Brain microvascular endothelial cell (primary cell): ENCODE measurements at regions not wholly inside any gene's neighbourhood (a gene's known extent, or its start where the extent isn't known, plus 50 kb on each side); places are given as distances from the start of the nearest gene placed in this dataset.

Experiments
- DNase-seq: peaks from one replicate; pipeline ENCODE4 v3.0.0-alpha.2; 2020
- H3K27ac ChIP-seq: fragments of 250-450 bp; sonication (Bioruptor Pico); 2 replicates; pipeline ENCODE4 v1.5.1; 2020; ENCODE audit warnings: mild to moderate bottlenecking, moderate library complexity
- H3K27me3 ChIP-seq: fragments of 250-450 bp; sonication (Bioruptor Pico); replicated peaks from 2 replicates; pipeline ENCODE4 v1.5.1; 2020; ENCODE audit warnings: mild to moderate bottlenecking
- H3K36me3 ChIP-seq: fragments of 250-450 bp; sonication (Bioruptor Pico); replicated peaks from 2 replicates; pipeline ENCODE4 v1.5.1; 2020; ENCODE audit warnings: mild to moderate bottlenecking
- H3K4me3 ChIP-seq: 2 replicates; pipeline ENCODE4 v1.5.1; 2011; ENCODE audit warnings: low read depth, mild to moderate bottlenecking, control low read depth, low read length, moderate library complexity
- CTCF ChIP-seq: IDR thresholded peaks from 2 replicates; pipeline ENCODE4 v1.5.1; 2011; ENCODE audit warnings: low read depth, mild to moderate bottlenecking, moderate library complexity, low read length, control low read depth, inconsistent platforms; ENCODE audit errors: missing control alignments
- in situ Hi-C: cut with HindIII; loops from 2 replicates; pipeline ENCODE4 v1.10.0; 2017; ENCODE audit warnings: low sequenced_read_pairs, low pct_ligation_motif_present

DNA sequence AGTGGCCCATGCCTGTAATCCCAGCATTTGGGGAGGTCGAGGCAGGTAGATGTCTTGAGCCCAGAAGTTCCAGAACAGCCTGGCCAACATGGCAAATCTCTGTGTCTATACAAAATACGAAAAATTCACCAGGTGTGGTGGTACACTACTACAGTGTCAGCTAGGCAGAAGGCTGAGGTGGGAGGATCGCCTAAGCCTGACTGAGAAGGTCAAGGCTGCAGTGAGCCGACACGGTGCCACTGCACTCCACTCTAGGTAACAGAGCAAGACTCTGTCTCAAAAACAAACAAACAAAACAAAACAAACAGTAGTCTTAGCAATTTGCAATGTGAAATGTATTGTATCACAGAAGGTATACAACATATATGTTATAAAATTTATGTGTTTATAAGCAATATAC is 348.0 kb downstream of the SEMA3D start:
- H3K27me3 ChIP-seq: no peaks in the 10 kb centered on the region
- no peak overlapping the region for H3K27ac ChIP-seq
- in situ Hi-C loops: no loop called here
- H3K4me3 ChIP-seq: no peak overlapping the region
- no peaks in the 10 kb centered on the region for H3K36me3 ChIP-seq
- TF ChIP-seq CTCF: no peak
- DNase-seq: no peak

- Histone ChIP-seq H3K36me3 (no peaks in the 10 kb centered on the region), H3K4me3 (no peak overlapping the region), H3K27ac (no peak overlapping the region), H3K27me3 (no peaks in the 10 kb centered on the region)
- no peak for DNase-seq
- no peak for TF ChIP-seq CTCF
- in situ Hi-C loops: no loop called here
Observed at GRCh38 chr7:84837405-84837804, 349.5 kb downstream of the SEMA3D start.

GRCh38 chr7:84829719-84830118 is 357.1 kb downstream of the SEMA3D start:
- no peaks in the 10 kb centered on the region for H3K36me3 ChIP-seq
- H3K27me3 ChIP-seq: no peaks in the 10 kb centered on the region
- no peak for DNase-seq
- in situ Hi-C loops: no loop called here
- no peak overlapping the region for H3K4me3 ChIP-seq
- no peak for TF ChIP-seq CTCF
- no peak overlapping the region for H3K27ac ChIP-seq

DNA sequence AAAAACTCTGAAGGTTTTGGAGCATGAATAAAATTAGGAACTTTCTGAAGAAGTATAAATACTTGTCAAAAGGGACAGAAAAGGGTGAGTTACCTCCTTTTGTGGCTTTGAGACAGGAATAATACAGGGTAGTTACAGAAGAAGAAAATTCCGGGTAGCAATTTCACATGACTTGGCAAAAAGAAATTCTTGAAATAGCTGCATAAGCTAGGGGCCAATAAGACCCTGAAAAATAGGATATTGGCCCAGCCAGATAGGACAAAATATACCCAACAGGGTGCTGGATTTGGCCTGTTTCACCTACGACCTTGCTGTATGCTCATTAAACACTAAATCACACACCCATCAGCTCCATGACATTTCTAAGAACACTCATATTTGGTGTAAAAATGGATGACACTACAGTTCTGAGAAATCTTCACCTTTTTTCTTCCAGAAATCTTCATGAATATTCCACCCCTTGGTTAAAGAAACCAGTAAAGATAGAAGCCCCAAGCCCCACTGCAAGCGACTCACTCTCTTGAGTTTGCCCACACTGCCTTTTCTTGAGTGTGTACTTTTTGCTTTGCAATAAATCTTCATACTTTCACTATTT is 362.7 kb downstream of the SEMA3D start:
- H3K27me3 ChIP-seq: no peaks in the 10 kb centered on the region
- no peak for TF ChIP-seq CTCF
- H3K4me3 ChIP-seq: no peak overlapping the region
- no peak overlapping the region for H3K27ac ChIP-seq
- H3K36me3 ChIP-seq: no peaks in the 10 kb centered on the region
- in situ Hi-C loops: no loop called here
- DNase-seq: no peak

DNA sequence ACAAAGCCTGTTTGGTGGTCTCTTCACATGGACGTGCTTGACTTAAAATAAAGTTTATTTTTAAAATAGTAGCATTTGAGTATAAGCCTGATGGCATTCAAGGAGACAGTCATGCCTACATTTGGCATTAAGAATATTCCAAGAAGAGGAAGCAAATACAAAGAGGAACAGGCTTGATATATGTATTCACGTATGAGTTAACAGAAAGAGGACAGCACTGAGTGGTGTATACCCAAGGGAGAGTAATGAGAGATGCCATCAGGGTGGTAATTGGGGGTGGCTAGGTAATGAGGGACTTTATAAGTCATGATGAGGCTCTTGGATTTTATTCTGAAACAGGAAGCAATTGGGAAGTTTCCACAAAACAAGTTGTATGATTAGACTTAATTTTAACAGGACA is 363.3 kb downstream of the SEMA3D start:
- TF ChIP-seq CTCF: no peak
- Histone ChIP-seq H3K27ac (no peak overlapping the region), H3K36me3 (no peaks in the 10 kb centered on the region), H3K27me3 (no peaks in the 10 kb centered on the region), H3K4me3 (no peak overlapping the region)
- no peak for DNase-seq
- in situ Hi-C loops: no loop called here

DNA sequence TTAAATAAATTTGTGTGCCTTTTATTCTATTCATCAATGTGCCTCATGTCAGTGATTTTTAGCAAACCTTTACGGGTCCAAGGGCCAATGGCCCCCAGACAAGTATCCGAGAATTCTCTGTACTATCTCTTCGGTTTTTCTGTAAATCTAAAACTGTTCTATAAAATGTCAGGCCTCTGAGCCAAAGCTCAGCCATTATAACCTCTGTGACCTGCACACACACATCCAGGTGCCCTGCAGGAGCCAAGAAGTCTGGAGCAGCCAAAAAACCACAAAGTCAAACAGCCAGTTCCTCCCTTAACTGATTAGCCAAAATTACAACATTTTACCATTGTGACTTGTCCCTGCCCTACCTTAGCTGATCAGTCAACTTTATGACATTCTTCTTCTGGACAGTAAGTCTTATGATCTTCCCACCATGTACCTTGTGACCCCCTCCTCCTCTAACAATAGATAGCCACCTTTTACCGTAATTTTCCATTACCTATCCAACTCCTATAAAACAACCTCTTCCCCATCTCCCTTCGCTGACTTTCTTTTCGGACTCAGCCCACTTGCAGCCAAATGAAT is 363.8 kb downstream of the SEMA3D start:
- in situ Hi-C loops: no loop called here
- TF ChIP-seq CTCF: no peak
- Histone ChIP-seq H3K27me3 (no peaks in the 10 kb centered on the region), H3K27ac (no peak overlapping the region), H3K4me3 (no peak overlapping the region), H3K36me3 (no peaks in the 10 kb centered on the region)
- no peak for DNase-seq
